GM23338 (cell line): ENCODE measurements at regions not wholly inside any gene's neighbourhood (a gene's known extent, or its start where the extent isn't known, plus 50 kb on each side); places are given as distances from the start of the nearest gene placed in this dataset.

Experiments used
- ATAC-seq: fragments of 200-7000 bp; cut with Tn5 transposase; 3 replicates; pipeline ENCODE4 v1.9.1; 2020
- DNase-seq: peaks from one replicate; pipeline ENCODE4 v3.0.0-alpha.2; 2015; ENCODE audit warnings: low spot score
- H2AFZ ChIP-seq: fragments of 200-600 bp; sonication (generic); 2 replicates; pipeline ENCODE4 v1.8.0; 2016; ENCODE audit warnings: antibody characterized with exemption, mild to moderate bottlenecking, moderate library complexity
- H3F3A ChIP-seq: fragments of 200-600 bp; sonication (generic); replicated peaks from 2 replicates; pipeline ENCODE4 v1.8.0; 2017; ENCODE audit warnings: antibody characterized with exemption, mixed run types, low read depth
- H3K27ac ChIP-seq: fragments of 200-600 bp; sonication (generic); 2 replicates; pipeline ENCODE4 v1.6.1; 2016; ENCODE audit warnings: low read depth
- H3K27me3 ChIP-seq: fragments of 200-600 bp; sonication (generic); 2 replicates; pipeline ENCODE4 v1.8.0; 2016; ENCODE audit warnings: mild to moderate bottlenecking, mixed run types, moderate library complexity; ENCODE audit not compliant: insufficient read depth
- H3K36me3 ChIP-seq: fragments of 200-600 bp; sonication (generic); 2 replicates; pipeline ENCODE4 v1.8.0; 2016; ENCODE audit warnings: mild to moderate bottlenecking; ENCODE audit not compliant: insufficient read depth
- H3K4me1 ChIP-seq: fragments of 200-600 bp; sonication (generic); 2 replicates; pipeline ENCODE4 v1.8.0; 2016; ENCODE audit warnings: mild to moderate bottlenecking, moderate library complexity; ENCODE audit not compliant: insufficient read depth
- H3K4me2 ChIP-seq: fragments of 200-600 bp; sonication (generic); 2 replicates; pipeline ENCODE4 v1.7.1; 2017; ENCODE audit warnings: mixed run types
- H3K4me3 ChIP-seq: fragments of 200-600 bp; sonication (generic); 2 replicates; pipeline ENCODE4 v1.6.1; 2016; ENCODE audit warnings: mixed run types
- H3K79me2 ChIP-seq: fragments of 200-600 bp; sonication (generic); replicated peaks from 2 replicates; pipeline ENCODE4 v1.8.0; 2017; ENCODE audit warnings: mild to moderate bottlenecking; ENCODE audit not compliant: insufficient read depth
- H3K9me2 ChIP-seq: fragments of 200-600 bp; sonication (generic); 2 replicates; pipeline ENCODE4 v1.8.0; 2017; ENCODE audit not compliant: insufficient read depth
- H4K20me1 ChIP-seq: fragments of 200-600 bp; sonication (generic); replicated peaks from 2 replicates; pipeline ENCODE4 v1.8.0; 2017; ENCODE audit warnings: mild to moderate bottlenecking; ENCODE audit not compliant: insufficient read depth
- H3K27ac Mint-ChIP-seq: 2 replicates; pipeline ENCODE4 v1.8.0; 2020; ENCODE audit warnings: inconsistent platforms, mild to moderate bottlenecking, moderate library complexity, mixed read lengths
- H3K27me3 Mint-ChIP-seq: 3 replicates; pipeline ENCODE4 v1.8.0; 2022; ENCODE audit warnings: low read depth, mild to moderate bottlenecking, moderate library complexity, mixed read lengths, inconsistent platforms; ENCODE audit not compliant: insufficient read depth, poor library complexity
- H3K36me3 Mint-ChIP-seq: 3 replicates; pipeline ENCODE4 v1.8.0; 2021; ENCODE audit warnings: low read depth, mild to moderate bottlenecking, inconsistent platforms, moderate library complexity, mixed read lengths
- H3K4me1 Mint-ChIP-seq: 3 replicates; pipeline ENCODE4 v1.8.0; 2020; ENCODE audit warnings: mild to moderate bottlenecking, inconsistent platforms, mixed read lengths
- H3K4me3 Mint-ChIP-seq: 3 replicates; pipeline ENCODE4 v1.8.0; 2021; ENCODE audit warnings: moderate library complexity, mild to moderate bottlenecking, inconsistent platforms, mixed read lengths
- H3K9me3 Mint-ChIP-seq: 3 replicates; pipeline ENCODE4 v1.8.0; 2020; ENCODE audit warnings: moderate library complexity, mild to moderate bottlenecking, inconsistent platforms, mixed read lengths
- CREB1 ChIP-seq: fragments of 250-450 bp; sonication (Bioruptor Pico); IDR thresholded peaks from 2 replicates; pipeline ENCODE4 v1.5.0; 2020; ENCODE audit warnings: low read depth, mild to moderate bottlenecking, moderate library complexity
- ETS1 ChIP-seq: IDR thresholded peaks from 2 replicates; pipeline ENCODE4 v1.6.1; 2016; ENCODE audit warnings: antibody characterized with exemption
- EZH2phosphoT487 ChIP-seq: fragments of 200-600 bp; sonication (generic); IDR thresholded peaks from one replicate; pipeline ENCODE4 v1.8.1; 2018; ENCODE audit warnings: antibody characterized with exemption; ENCODE audit not compliant: unreplicated experiment
- NANOG ChIP-seq: IDR thresholded peaks from 2 replicates; pipeline ENCODE4 v1.6.1; 2016; ENCODE audit warnings: antibody characterized with exemption, borderline replicate concordance
- REST ChIP-seq: IDR thresholded peaks from one replicate; pipeline ENCODE4 v1.6.1; 2018; ENCODE audit warnings: antibody characterized with exemption; ENCODE audit not compliant: unreplicated experiment
- STAT1 ChIP-seq: IDR thresholded peaks from one replicate; pipeline ENCODE4 v1.6.1; 2016; ENCODE audit warnings: antibody characterized with exemption; ENCODE audit not compliant: unreplicated experiment
- ZNF114 ChIP-seq: fragments of 250-450 bp; sonication (Bioruptor Pico); IDR thresholded peaks from 2 replicates; pipeline ENCODE4 v1.5.0; 2020; ENCODE audit warnings: mild to moderate bottlenecking, moderate library complexity
- ZNF331 ChIP-seq: fragments of 250-450 bp; sonication (Bioruptor Pico); IDR thresholded peaks from 2 replicates; pipeline ENCODE4 v1.5.0; 2020; ENCODE audit warnings: low read depth, mild to moderate bottlenecking, moderate library complexity
- TF ChIP-seq, protein P1 (sequence below), 2 experiments: fragments of 200-600 bp in 1 of 2; sonication (generic) in 1 of 2; conservative IDR thresholded peaks; 2 replicates each; pipeline versions ENCODE4 v1.5.1 to v1.6.1; 2016 to 2017; ENCODE audit warnings: antibody characterized with exemption in 2 of 2, low read depth in 2 of 2, mild to moderate bottlenecking in 2 of 2, moderate library complexity in 1 of 2

DNA sequence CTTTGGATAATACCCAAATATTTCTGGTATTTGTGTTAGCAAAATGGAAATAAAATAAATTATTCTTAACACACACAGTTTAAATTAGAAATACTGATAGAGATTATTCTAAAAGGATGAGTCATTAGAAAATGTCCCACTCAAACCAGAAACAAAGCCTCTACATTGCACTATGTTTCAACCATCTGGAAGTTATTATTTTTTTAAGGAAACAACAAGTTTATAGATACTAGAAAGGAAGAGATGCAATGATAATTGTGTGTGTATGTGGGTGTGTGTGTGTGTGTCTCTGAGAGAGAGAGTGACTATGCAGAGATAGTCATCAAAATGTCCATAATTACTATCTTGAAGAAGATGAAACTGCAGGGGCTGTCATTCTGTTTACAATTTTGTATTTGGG lies 1340.5 kb downstream of the ROBO1 start:
- no peak overlapping the region for H3K4me3 Mint-ChIP-seq

DNA sequence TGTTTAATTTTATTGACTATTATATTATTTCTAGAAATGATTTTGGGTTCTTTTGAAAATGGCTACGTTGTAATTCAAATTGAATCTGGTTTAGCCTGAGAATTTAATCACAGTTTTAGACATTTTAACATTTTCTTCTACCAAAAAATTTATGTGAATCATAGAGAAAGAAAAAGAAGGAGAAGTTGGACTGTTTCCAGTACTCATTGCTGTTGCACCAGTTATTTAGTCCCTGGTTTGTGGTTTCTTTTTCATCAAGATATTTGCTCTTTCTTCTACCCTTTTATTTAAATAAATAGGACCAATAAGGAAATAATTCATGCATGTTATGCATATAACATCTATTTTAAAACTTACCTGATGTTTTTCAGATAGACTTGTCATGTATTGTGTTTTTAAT lies 1337.1 kb downstream of the ROBO1 start:
- H3K27ac Mint-ChIP-seq = no peak overlapping the region
- no peaks in the 10 kb centered on the region for H4K20me1 ChIP-seq
- no peaks in the 10 kb centered on the region for H3K4me1 ChIP-seq
- no peaks in the 10 kb centered on the region for H3K27me3 ChIP-seq
- H3K9me3 Mint-ChIP-seq = peaks cover 3% of the 10 kb centered on the region
- H3K27ac ChIP-seq = no peak overlapping the region
- H3K4me3 Mint-ChIP-seq = no peak overlapping the region
- H3K36me3 ChIP-seq = no peaks in the 10 kb centered on the region
- no peak overlapping the region for H3K4me3 ChIP-seq
- H3K4me2 ChIP-seq = no peak overlapping the region
- DNase-seq (no peak), ATAC-seq (no peak)
- no peaks in the 10 kb centered on the region for H3K4me1 Mint-ChIP-seq
- no peaks in the 10 kb centered on the region for H3K9me2 ChIP-seq
- no peaks in the 10 kb centered on the region for H3F3A ChIP-seq
- H3K36me3 Mint-ChIP-seq = peaks cover 6% of the 10 kb centered on the region; the same call in 2 of the 3 replicates
- no peaks in the 10 kb centered on the region for H3K79me2 ChIP-seq
- peaks cover 2% of the 10 kb centered on the region for H3K27me3 Mint-ChIP-seq
- H2AFZ ChIP-seq = no peak overlapping the region
- TF ChIP-seq ETS1 (no peak), ZNF114 (CRISPR knock-in tag) (no peak), STAT1 (no peak), ZNF331 (CRISPR knock-in tag) (no peak), CREB1 (no peak)

More for the DNA sequence above, 1340.5 kb downstream of the ROBO1 start:
- Histone ChIP-seq H3K36me3 (no peaks in the 10 kb centered on the region), H3K79me2 (no peaks in the 10 kb centered on the region), H4K20me1 (no peaks in the 10 kb centered on the region), H3K27me3 (no peaks in the 10 kb centered on the region), H3K4me1 (peaks cover 4% of the 10 kb centered on the region; the same call in 1 of the 2 replicates), H2AFZ (no peak overlapping the region), H3K4me3 (no peak overlapping the region), H3F3A (no peaks in the 10 kb centered on the region), H3K9me2 (no peaks in the 10 kb centered on the region), H3K27ac (no peak overlapping the region), H3K4me2 (no peak overlapping the region)
- H3K27ac Mint-ChIP-seq = no peak overlapping the region
- peaks cover 3% of the 10 kb centered on the region for H3K9me3 Mint-ChIP-seq
- no peak for DNase-seq
- ATAC-seq = no peak
- peaks cover 15% of the 10 kb centered on the region; the same call in 2 of the 3 replicates for H3K4me1 Mint-ChIP-seq
- no peaks in the 10 kb centered on the region for H3K27me3 Mint-ChIP-seq
- TF ChIP-seq CREB1 (no peak), NANOG (no peak), STAT1 (no peak), EZH2phosphoT487 (no peak), REST (no peak)
- TF ChIP-seq, protein P1, sequence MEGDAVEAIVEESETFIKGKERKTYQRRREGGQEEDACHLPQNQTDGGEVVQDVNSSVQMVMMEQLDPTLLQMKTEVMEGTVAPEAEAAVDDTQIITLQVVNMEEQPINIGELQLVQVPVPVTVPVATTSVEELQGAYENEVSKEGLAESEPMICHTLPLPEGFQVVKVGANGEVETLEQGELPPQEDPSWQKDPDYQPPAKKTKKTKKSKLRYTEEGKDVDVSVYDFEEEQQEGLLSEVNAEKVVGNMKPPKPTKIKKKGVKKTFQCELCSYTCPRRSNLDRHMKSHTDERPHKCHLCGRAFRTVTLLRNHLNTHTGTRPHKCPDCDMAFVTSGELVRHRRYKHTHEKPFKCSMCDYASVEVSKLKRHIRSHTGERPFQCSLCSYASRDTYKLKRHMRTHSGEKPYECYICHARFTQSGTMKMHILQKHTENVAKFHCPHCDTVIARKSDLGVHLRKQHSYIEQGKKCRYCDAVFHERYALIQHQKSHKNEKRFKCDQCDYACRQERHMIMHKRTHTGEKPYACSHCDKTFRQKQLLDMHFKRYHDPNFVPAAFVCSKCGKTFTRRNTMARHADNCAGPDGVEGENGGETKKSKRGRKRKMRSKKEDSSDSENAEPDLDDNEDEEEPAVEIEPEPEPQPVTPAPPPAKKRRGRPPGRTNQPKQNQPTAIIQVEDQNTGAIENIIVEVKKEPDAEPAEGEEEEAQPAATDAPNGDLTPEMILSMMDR (conservative IDR thresholded peaks at IDR 0.05; ENCODE audit: low read depth in 2 of 2) = no peak
- H3K36me3 Mint-ChIP-seq = peaks cover 6% of the 10 kb centered on the region; the same call in 2 of the 3 replicates
